ENCODE measurements at regions not wholly inside any gene's neighbourhood (a gene's known extent, or its start where the extent isn't known, plus 50 kb on each side); places are given as distances from the start of the nearest gene placed in this dataset.

DNA sequence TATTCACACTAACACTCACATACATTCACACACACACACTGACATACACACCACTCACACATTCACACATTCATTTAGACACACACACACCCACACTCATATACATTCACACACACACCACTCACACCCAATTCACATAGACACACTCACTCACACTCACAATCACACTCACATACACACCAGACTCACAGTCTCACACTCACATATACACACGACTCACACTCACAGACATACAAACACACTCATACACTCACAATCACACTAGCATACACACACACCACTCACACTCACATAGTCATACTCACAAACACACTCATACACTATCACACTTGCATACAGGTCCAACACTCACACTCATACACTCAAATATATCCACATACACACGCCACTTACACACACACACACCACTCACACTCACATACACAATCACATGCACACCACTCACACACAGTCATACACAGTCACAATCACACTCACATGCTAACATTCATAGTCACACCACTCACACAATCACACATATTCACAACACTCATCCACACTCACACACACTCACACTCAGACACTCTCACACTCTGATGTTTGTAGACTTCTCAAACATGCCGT is 312.6 kb downstream of the SFMBT2 start:
- no peak for TF ChIP-seq CTCF (IDR thresholded peaks at IDR 0.05; ENCODE audit: low read depth, low read length)
- H3K4me3 ChIP-seq (ENCODE audit: low read depth, low read length) = no peak overlapping the region
- in situ Hi-C loops (cut with HindIII; ENCODE audit: low sequenced_read_pairs) = no loop called here
- no peak for DNase-seq (ENCODE audit: low read depth, low spot score)

- no peak overlapping the region for H3K4me3 ChIP-seq (ENCODE audit: low read depth, low read length)
- no peak for TF ChIP-seq CTCF (IDR thresholded peaks at IDR 0.05; ENCODE audit: low read depth, low read length)
- in situ Hi-C loops (cut with HindIII; ENCODE audit: low sequenced_read_pairs) = no loop called here
- no peak for DNase-seq (ENCODE audit: low read depth, low spot score)
These were observed 316.1 kb downstream of the SFMBT2 start for GRCh38 chr10:7094781-7095180.

DNA sequence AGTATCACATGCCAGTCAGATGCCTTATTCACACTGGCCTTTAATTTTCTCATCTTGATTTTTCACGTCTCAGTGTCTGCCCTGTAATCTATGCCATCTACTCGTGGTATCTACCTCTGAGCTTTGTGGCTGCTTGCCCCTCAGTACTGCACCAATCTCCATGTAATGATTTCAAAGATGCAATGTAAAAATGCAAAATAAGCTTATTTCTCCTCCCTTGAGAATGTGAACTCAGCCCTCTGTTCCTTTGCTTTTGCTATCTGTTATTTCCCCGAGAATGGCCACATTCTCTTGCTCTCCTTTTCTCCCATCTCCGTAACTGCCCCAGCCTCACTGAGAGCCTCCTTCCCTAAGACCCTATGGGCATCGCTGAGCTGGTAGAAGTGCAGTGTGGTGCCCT is 317.5 kb downstream of the SFMBT2 start:
- H3K4me3 ChIP-seq (ENCODE audit: low read depth, low read length) = no peak overlapping the region
- no peak for DNase-seq (ENCODE audit: low read depth, low spot score)
- in situ Hi-C loops (cut with HindIII; ENCODE audit: low sequenced_read_pairs) = no loop called here
- TF ChIP-seq CTCF (IDR thresholded peaks at IDR 0.05; ENCODE audit: low read depth, low read length) = no peak

GRCh38 chr10:7092603-7093002 is 318.2 kb downstream of the SFMBT2 start:
- DNase-seq (ENCODE audit: low read depth, low spot score) = no peak
- no peak for TF ChIP-seq CTCF (IDR thresholded peaks at IDR 0.05; ENCODE audit: low read depth, low read length)
- in situ Hi-C loops (cut with HindIII; ENCODE audit: low sequenced_read_pairs) = no loop called here
- H3K4me3 ChIP-seq (ENCODE audit: low read depth, low read length) = no peak overlapping the region

DNA sequence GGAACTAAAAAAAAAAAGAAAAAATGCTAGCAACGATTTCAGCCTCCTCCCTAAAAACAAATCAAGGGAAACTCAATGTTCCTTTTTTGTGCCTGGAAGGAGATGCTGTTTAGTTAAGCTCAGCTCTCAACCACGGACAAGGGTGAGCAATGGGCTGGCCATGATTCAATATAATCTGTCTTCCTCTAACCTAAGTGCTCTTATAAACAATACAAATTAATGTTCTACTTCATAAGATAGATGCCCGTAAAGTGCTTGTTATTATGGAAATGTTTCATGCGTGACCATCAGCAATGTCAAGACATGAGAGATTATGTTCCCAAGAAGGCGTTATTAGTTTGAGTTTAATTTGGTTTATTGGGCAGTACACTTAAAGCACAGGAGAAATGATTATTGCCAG is 320.3 kb downstream of the SFMBT2 start:
- DNase-seq (ENCODE audit: low read depth, low spot score) = peak; percentile 32
- H3K4me3 ChIP-seq (ENCODE audit: low read depth, low read length) = no peak overlapping the region
- no peak for TF ChIP-seq CTCF (IDR thresholded peaks at IDR 0.05; ENCODE audit: low read depth, low read length)
- in situ Hi-C loops (cut with HindIII; ENCODE audit: low sequenced_read_pairs) = no loop called here

GRCh38 chr10:7085913-7086589 is 324.8 kb downstream of the SFMBT2 start:
- no peak overlapping the region for H3K4me3 ChIP-seq (ENCODE audit: low read depth, low read length)
- in situ Hi-C loops (cut with HindIII; ENCODE audit: low sequenced_read_pairs) = no loop called here
- peak; percentile 15 for TF ChIP-seq CTCF (IDR thresholded peaks at IDR 0.05; ENCODE audit: low read depth, low read length)
- peak; percentile 83 for DNase-seq (ENCODE audit: low read depth, low spot score)

Measured in astrocyte of the spinal cord (primary cell).